WI38 (cell line): ENCODE measurements at regions not wholly inside any gene's neighbourhood (a gene's known extent, or its start where the extent isn't known, plus 50 kb on each side); places are given as distances from the start of the nearest gene placed in this dataset.

Experiments
- H3K4me3 ChIP-seq: 2 replicates; pipeline ENCODE4 v1.5.1; 2011; ENCODE audit warnings: low read depth, mild to moderate bottlenecking, control low read depth, low read length
- CTCF ChIP-seq: IDR thresholded peaks from 2 replicates; pipeline ENCODE4 v1.5.1; 2012; ENCODE audit warnings: low read depth, mild to moderate bottlenecking, control low read depth, low read length

DNA sequence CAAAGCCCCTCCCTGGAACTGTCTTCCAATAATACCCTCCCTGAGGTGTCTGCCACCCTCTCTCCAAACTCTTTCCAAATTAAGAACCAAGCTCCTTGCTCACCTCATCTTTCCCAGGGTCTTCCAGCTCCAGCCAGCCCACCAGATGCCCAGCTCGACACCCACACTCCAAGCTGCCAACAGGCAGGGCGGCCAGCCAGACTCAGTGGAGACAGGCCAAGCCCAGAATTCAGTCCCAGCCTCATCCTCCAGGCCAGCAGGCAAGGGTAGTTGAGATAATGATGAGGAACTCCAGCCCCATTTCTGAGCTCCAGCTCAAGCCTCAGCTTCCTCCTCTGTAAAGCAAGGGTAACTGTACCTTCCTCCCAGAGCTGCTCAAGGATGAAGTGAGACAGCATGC is 132.9 kb downstream of the CHST1 start:
- no peak for TF ChIP-seq CTCF
- H3K4me3 ChIP-seq = no peak overlapping the region

- TF ChIP-seq CTCF = no peak
- no peak overlapping the region for H3K4me3 ChIP-seq
Observed at GRCh38 chr11:45530776-45531175, 134.6 kb downstream of the CHST1 start.

DNA sequence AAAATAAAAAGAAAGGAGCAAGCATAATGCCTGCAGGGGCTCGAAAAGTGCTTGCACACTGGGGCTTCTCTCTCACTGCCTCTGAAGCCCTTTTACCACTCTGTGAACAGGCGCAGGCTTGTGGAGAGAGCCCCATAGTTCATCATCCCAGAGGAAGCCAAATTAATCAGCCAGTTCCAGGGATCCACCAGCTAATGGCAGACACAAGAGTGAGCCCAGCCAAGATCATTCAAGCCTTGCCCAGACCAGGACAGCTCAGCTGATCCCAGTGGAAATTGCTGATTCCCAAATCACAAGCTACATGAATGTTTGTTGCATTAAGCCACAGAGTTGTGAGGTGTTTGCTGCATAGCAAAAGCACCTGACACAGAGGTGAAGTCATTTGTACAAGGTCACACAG is 135.3 kb downstream of the CHST1 start:
- H3K4me3 ChIP-seq = no peak overlapping the region
- TF ChIP-seq CTCF = no peak

DNA sequence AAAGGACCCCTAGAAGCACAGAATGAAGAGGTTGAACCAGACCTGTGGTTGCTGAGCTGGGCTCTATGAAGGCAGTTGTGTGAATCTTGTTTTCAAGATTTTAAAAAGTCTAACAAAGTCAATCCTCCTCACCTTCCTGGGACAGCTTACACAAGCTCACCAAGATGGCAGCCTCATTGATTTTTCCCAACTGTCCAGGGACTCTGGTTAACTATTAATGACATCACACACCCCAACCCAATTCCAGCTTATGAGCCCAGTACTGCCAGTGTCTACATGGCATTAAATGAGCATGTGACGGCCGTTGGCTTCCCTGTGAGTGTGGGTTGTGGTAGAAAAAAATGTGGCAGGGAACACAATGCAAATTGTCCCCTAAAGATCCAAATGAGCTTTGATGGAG is 137.0 kb downstream of the CHST1 start:
- no peak overlapping the region for H3K4me3 ChIP-seq
- no peak for TF ChIP-seq CTCF

DNA sequence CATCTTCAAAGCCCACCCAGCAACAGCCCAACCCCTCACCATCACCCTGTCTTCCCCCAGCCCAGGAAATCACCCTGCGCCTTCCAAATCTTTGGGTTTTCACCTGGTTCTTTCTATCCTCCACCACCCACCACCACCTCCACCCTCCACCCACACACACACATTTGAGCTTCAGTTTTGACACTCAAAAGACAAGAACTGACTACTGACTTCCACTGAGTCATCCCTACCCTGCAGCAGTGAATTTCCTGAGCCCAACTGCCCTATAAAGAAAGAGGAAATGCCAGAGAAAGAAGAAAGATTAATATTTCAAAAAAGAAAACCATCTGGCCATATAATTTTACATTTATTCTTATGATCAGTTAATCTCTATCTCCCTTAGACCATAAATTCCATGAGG is 137.5 kb downstream of the CHST1 start:
- H3K4me3 ChIP-seq = no peak overlapping the region
- TF ChIP-seq CTCF = no peak

DNA sequence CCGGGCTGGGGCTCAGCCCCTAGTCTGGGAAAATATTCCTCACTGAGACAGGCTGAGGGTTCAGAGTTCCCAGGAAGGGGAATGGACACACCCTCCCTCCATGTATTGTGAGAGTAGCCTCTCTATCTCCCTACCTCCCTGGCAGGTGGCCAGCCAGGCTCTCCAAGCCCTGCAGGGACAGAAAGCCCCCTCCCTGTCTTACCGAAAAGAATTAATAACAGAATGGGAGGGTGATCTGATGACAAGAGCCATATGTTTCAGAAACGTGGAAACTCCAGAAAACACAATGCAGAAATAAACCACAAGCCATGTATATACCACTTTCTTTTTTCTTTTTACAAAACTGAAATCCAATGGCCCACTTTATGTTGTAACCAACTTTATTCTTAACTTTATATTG is 140.0 kb downstream of the CHST1 start:
- no peak overlapping the region for H3K4me3 ChIP-seq
- TF ChIP-seq CTCF = no peak

DNA sequence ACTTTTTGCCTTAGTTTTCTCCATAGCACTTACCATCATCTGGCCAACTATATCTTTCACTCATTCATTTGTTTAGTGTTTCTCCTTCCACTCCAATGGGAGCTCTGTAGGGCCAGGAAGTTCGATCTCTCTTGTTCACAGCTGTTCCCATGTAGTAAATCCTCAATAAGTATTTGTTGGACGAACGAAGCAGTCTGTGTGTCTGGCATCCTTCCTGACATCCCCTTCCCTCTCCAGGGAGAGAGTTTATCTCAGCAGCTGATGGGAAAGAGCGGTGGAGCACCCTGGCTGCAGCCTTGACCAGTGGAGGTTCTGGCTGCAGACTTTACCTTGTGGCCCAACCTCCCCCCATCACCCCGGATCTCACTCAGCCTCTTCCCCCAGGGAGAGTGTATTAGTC is 141.7 kb downstream of the CHST1 start:
- H3K4me3 ChIP-seq = no peak overlapping the region

More for the DNA sequence above, 141.7 kb downstream of the CHST1 start:
- no peak for TF ChIP-seq CTCF
